Tibial artery (tissue), 4 donors: ENCODE measurements at regions not wholly inside any gene's neighbourhood (a gene's known extent, or its start where the extent isn't known, plus 50 kb on each side); places are given as distances from the start of the nearest gene placed in this dataset.

Source experiments
- DNase-seq, 2 donors: peaks; one replicate each; pipeline ENCODE4 v3.0.0-alpha.2; 2019
- H3K27ac ChIP-seq, 2 donors: fragments of 200-600 bp; sonication (generic) in 1 of 2; 1 replicate in 1 of 2; 2 replicates in 1 of 2; pipeline ENCODE4 v1.5.1; 2018 to 2019; ENCODE audit warnings: mild to moderate bottlenecking in 1 of 2
- H3K27me3 ChIP-seq, 2 donors: fragments of 200-600 bp; sonication (generic) in 1 of 2; one replicate each; pipeline versions ENCODE4 v1.5.1 to v1.6.0; 2016 to 2019
- H3K36me3 ChIP-seq, 3 donors: fragments of 200-600 bp; sonication (generic) in 2 of 3; one replicate each; pipeline ENCODE4 v1.5.1; 2016 to 2019; ENCODE audit warnings: mild to moderate bottlenecking in 2 of 3
- H3K4me1 ChIP-seq, 4 donors: fragments of 200-600 bp; sonication (generic) in 2 of 4; 1 replicate in 3 of 4; 2 replicates in 1 of 4; pipeline ENCODE4 v1.5.1; 2016 to 2019
- H3K4me3 ChIP-seq, 2 donors: fragments of 200-600 bp; sonication (generic) in 1 of 2; 1 replicate in 1 of 2; 2 replicates in 1 of 2; pipeline ENCODE4 v1.5.1; 2018 to 2019; ENCODE audit warnings: mild to moderate bottlenecking in 2 of 2
- H3K9me3 ChIP-seq, 3 donors: fragments of 200-600 bp; sonication (generic) in 1 of 3; one replicate each; pipeline ENCODE4 v1.5.1; 2016 to 2019
- intact Hi-C: fragments of 100-400 bp; cut with DNase I; formaldehyde crosslinking; loops from one replicate; pipeline ENCODE4 v1.15.0; 2023; ENCODE audit warnings: low total_unique reads
- TF ChIP-seq, protein P1 (sequence below), 2 experiments: fragments of 200-600 bp in 1 of 2; fragments of 450-650 bp in 1 of 2; IDR thresholded peaks; one replicate each; pipeline ENCODE4 v1.5.1; 2017 to 2019; ENCODE audit warnings: antibody characterized with exemption in 2 of 2, mild to moderate bottlenecking in 1 of 2, moderate library complexity in 1 of 2

DNA sequence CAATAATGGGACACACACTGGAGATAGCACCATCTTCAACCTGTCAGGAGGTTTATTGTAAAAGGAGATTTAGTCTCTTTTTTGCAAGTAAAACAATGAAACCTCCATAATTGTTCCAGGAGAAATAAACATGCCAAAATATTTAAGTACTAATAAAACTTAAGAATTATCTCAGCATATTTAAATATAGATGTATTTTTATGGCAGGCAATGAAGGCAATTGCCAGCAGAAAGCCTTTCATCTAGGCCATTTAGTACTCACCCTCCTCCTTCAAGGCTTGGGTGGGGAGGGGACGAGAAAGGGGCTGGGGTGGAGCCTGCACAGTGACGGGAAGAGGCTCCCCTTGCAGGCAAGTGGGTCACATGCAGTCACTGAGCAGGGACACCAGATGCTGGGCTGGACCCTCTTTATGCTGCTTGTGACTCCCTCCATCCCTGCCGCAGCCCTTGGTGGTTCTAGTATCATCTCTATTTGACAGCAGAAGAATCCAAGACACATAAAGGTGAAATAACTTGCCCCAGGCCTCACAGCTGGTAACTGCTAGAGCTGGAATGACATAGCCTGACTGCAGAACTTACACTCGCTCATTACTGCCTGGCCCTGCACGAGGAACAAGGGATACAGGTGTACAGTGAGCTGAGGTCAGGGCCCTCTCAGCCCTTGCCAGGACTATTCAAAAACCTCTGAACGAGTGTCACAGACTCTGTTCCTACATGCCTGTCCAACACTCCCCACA is 449.5 kb upstream of the ZMIZ1 start:
- TF ChIP-seq, protein P1, sequence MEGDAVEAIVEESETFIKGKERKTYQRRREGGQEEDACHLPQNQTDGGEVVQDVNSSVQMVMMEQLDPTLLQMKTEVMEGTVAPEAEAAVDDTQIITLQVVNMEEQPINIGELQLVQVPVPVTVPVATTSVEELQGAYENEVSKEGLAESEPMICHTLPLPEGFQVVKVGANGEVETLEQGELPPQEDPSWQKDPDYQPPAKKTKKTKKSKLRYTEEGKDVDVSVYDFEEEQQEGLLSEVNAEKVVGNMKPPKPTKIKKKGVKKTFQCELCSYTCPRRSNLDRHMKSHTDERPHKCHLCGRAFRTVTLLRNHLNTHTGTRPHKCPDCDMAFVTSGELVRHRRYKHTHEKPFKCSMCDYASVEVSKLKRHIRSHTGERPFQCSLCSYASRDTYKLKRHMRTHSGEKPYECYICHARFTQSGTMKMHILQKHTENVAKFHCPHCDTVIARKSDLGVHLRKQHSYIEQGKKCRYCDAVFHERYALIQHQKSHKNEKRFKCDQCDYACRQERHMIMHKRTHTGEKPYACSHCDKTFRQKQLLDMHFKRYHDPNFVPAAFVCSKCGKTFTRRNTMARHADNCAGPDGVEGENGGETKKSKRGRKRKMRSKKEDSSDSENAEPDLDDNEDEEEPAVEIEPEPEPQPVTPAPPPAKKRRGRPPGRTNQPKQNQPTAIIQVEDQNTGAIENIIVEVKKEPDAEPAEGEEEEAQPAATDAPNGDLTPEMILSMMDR (IDR thresholded peaks at IDR 0.05) = no peak
- intact Hi-C loops = no loop called here

DNA sequence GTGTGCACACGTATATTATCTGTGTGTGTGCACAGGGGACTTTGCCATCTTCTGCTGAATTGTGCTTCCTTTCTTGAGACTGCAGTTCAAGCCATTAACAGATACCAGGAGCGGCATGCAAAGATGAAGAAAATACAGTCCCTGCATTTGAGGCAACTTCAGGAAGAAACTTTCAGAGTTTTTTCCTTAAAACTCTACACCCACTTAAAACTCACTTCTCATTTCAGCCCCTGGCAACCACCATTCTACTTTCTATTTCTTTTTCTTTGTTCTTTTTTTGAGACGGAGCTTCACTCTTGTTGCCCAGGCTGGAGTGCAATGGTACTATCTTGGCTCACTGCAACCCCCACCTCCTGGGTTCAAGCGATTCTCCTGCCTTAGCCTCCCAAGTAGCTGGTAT is 448.9 kb upstream of the ZMIZ1 start:
- TF ChIP-seq, protein P1 (IDR thresholded peaks at IDR 0.05) = no peak
- intact Hi-C loops = no loop called here
- DNase-seq = no peak
- no peak overlapping the region for H3K4me3 ChIP-seq
- no peaks in the 10 kb centered on the region for H3K27me3 ChIP-seq
- H3K9me3 ChIP-seq = no peaks in the 10 kb centered on the region
- no peak overlapping the region for H3K27ac ChIP-seq
- no peaks in the 10 kb centered on the region for H3K4me1 ChIP-seq
- no peaks in the 10 kb centered on the region for H3K36me3 ChIP-seq

More for the DNA sequence above, 449.5 kb upstream of the ZMIZ1 start:
- no peak overlapping the region for H3K4me3 ChIP-seq
- H3K27me3 ChIP-seq = no peaks in the 10 kb centered on the region
- DNase-seq = no peak
- no peaks in the 10 kb centered on the region for H3K36me3 ChIP-seq
- H3K4me1 ChIP-seq = no peaks in the 10 kb centered on the region
- H3K27ac ChIP-seq = no peak overlapping the region
- no peaks in the 10 kb centered on the region for H3K9me3 ChIP-seq

DNA sequence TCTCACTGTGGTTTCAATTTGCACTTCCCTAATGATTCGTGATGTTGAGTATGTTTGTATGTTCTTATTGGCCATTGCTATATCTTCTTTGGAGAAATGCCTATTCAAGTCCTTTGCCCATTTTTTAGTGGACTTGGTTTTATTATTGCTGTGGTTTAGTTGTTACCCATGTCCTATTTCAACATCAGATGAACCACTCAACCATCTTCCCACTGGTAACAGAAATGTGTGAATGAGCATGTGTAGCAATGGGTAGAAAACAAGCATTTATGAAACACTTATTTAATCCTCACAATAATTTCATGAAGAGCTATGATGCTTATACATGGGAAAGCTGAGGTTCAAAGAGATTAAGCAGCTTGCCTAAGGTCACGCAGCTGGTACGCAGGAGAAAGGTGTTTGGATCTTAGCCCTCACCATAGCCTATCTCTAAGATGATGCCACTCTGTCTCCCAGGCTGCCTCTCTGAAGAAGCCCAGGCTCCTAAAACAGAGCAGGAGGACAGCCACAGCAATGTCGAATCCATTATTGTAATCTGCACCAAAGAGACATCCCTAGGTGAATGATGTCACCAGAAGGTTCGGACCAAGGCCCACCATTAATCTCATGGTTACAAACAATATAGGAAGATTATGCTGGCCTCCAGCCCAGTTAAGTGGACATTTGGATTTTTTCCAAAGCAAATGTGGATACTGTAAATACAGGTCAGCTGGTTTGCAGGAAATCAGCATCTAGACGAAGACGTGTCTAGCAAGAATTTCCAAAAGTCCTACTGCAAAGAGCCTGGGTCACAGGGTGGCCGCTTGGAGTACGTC is 447.6 kb upstream of the ZMIZ1 start:
- H3K4me1 ChIP-seq = no peaks in the 10 kb centered on the region
- TF ChIP-seq, protein P1 (IDR thresholded peaks at IDR 0.05) = no peak
- H3K36me3 ChIP-seq = no peaks in the 10 kb centered on the region
- H3K27ac ChIP-seq = no peak overlapping the region
- no peaks in the 10 kb centered on the region for H3K9me3 ChIP-seq
- DNase-seq = no peak
- intact Hi-C loops = no loop called here
- no peak overlapping the region for H3K4me3 ChIP-seq
- no peaks in the 10 kb centered on the region for H3K27me3 ChIP-seq

- intact Hi-C loops = no loop called here
- H3K36me3 ChIP-seq = no peaks in the 10 kb centered on the region
- no peak overlapping the region for H3K27ac ChIP-seq
- TF ChIP-seq, protein P1 (IDR thresholded peaks at IDR 0.05) = no peak
- H3K9me3 ChIP-seq = no peaks in the 10 kb centered on the region
- H3K27me3 ChIP-seq = no peaks in the 10 kb centered on the region
- H3K4me3 ChIP-seq = no peak overlapping the region
- H3K4me1 ChIP-seq = no peaks in the 10 kb centered on the region
- DNase-seq = no peak
Observed at GRCh38 chr10:78623578-78624215, 445.1 kb upstream of the ZMIZ1 start.

GRCh38 chr10:78624791-78625190 is 444.0 kb upstream of the ZMIZ1 start:
- Histone ChIP-seq H3K4me3 (no peak overlapping the region), H3K4me1 (no peaks in the 10 kb centered on the region), H3K36me3 (no peaks in the 10 kb centered on the region), H3K27ac (no peak overlapping the region), H3K27me3 (no peaks in the 10 kb centered on the region), H3K9me3 (no peaks in the 10 kb centered on the region)
- intact Hi-C loops = no loop called here
- no peak for DNase-seq
- TF ChIP-seq, protein P1 (IDR thresholded peaks at IDR 0.05) = no peak
